Progenitor cell of endocrine pancreas (in vitro differentiated cells): ENCODE measurements at regions not wholly inside any gene's neighbourhood (a gene's known extent, or its start where the extent isn't known, plus 50 kb on each side); places are given as distances from the start of the nearest gene placed in this dataset.

Experiments used
- DNase-seq: peaks from one replicate; pipeline ENCODE4 v3.0.0; 2021; ENCODE audit warnings: low spot score; ENCODE audit not compliant: unreplicated experiment
- H3K27ac Mint-ChIP-seq: 2 replicates; pipeline ENCODE4 v1.8.0; 2021; ENCODE audit warnings: mild to moderate bottlenecking, moderate library complexity, mixed read lengths
- H3K27me3 Mint-ChIP-seq: 2 replicates; pipeline ENCODE4 v1.8.0; 2021; ENCODE audit warnings: mixed read lengths
- H3K36me3 Mint-ChIP-seq: 2 replicates; pipeline ENCODE4 v1.8.0; 2022; ENCODE audit warnings: mixed read lengths; ENCODE audit not compliant: insufficient read depth
- H3K4me1 Mint-ChIP-seq: 2 replicates; pipeline ENCODE4 v1.8.0; 2021; ENCODE audit warnings: low read depth, mixed read lengths
- H3K4me3 Mint-ChIP-seq: 2 replicates; pipeline ENCODE4 v1.8.0; 2021; ENCODE audit warnings: low read depth, mild to moderate bottlenecking, moderate library complexity, mixed read lengths
- H3K9me3 Mint-ChIP-seq: 2 replicates; pipeline ENCODE4 v1.8.0; 2021; ENCODE audit warnings: low read depth, mixed read lengths
- TF ChIP-seq, protein P1 (sequence below): fragments of 200-600 bp; sonication (generic); IDR thresholded peaks from one replicate; pipeline ENCODE4 v1.5.0; 2021; ENCODE audit warnings: antibody characterized with exemption, mild to moderate bottlenecking; ENCODE audit not compliant: unreplicated experiment

- H3K27ac Mint-ChIP-seq = peak overlapping the region; percentile 67
Measured at GRCh38 chr10:36362257-36362656, 720.2 kb upstream of the FZD8 start.

GRCh38 chr10:36358736-36359135 is 716.6 kb upstream of the FZD8 start:
- TF ChIP-seq, protein P1, sequence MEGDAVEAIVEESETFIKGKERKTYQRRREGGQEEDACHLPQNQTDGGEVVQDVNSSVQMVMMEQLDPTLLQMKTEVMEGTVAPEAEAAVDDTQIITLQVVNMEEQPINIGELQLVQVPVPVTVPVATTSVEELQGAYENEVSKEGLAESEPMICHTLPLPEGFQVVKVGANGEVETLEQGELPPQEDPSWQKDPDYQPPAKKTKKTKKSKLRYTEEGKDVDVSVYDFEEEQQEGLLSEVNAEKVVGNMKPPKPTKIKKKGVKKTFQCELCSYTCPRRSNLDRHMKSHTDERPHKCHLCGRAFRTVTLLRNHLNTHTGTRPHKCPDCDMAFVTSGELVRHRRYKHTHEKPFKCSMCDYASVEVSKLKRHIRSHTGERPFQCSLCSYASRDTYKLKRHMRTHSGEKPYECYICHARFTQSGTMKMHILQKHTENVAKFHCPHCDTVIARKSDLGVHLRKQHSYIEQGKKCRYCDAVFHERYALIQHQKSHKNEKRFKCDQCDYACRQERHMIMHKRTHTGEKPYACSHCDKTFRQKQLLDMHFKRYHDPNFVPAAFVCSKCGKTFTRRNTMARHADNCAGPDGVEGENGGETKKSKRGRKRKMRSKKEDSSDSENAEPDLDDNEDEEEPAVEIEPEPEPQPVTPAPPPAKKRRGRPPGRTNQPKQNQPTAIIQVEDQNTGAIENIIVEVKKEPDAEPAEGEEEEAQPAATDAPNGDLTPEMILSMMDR = no peak
- no peak overlapping the region for H3K4me3 Mint-ChIP-seq
- H3K36me3 Mint-ChIP-seq = no peaks in the 10 kb centered on the region

More at GRCh38 chr10:36362257-36362656, 720.2 kb upstream of the FZD8 start:
- no peaks in the 10 kb centered on the region for H3K36me3 Mint-ChIP-seq
- H3K9me3 Mint-ChIP-seq = no peaks in the 10 kb centered on the region
- H3K27me3 Mint-ChIP-seq = no peaks in the 10 kb centered on the region
- DNase-seq = no peak
- H3K4me1 Mint-ChIP-seq = peaks cover 2% of the 10 kb centered on the region
- TF ChIP-seq, protein P1 = no peak
- no peak overlapping the region for H3K4me3 Mint-ChIP-seq

DNA sequence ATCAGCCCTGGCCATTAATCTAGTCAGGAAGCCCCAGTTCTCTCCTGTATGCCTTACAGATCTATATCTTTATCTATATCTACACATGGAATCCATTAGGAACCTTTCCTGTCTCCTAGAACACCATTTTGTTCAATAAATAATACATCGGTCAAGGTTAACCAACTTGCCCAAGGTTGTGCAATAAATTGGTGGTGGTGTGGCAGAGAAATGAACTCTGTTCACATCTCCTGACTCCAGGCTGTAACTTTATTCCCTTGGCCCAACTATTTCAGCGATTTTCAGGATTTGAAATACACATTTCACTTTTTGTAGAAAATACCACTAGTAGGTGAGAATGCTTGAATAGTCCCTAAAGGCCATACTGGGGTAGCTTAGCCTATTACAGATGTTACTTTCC is 712.5 kb upstream of the FZD8 start:
- no peak overlapping the region for H3K4me3 Mint-ChIP-seq
- no peaks in the 10 kb centered on the region for H3K9me3 Mint-ChIP-seq
- DNase-seq = no peak
- H3K27ac Mint-ChIP-seq = no peak overlapping the region
- TF ChIP-seq, protein P1 = no peak
- no peaks in the 10 kb centered on the region for H3K27me3 Mint-ChIP-seq
- H3K4me1 Mint-ChIP-seq = no peaks in the 10 kb centered on the region
- no peaks in the 10 kb centered on the region for H3K36me3 Mint-ChIP-seq

More at GRCh38 chr10:36358736-36359135, 716.6 kb upstream of the FZD8 start:
- H3K27ac Mint-ChIP-seq = no peak overlapping the region
- no peak for DNase-seq
- H3K27me3 Mint-ChIP-seq = no peaks in the 10 kb centered on the region
- H3K4me1 Mint-ChIP-seq = peaks cover 2% of the 10 kb centered on the region
- H3K9me3 Mint-ChIP-seq = no peaks in the 10 kb centered on the region

DNA sequence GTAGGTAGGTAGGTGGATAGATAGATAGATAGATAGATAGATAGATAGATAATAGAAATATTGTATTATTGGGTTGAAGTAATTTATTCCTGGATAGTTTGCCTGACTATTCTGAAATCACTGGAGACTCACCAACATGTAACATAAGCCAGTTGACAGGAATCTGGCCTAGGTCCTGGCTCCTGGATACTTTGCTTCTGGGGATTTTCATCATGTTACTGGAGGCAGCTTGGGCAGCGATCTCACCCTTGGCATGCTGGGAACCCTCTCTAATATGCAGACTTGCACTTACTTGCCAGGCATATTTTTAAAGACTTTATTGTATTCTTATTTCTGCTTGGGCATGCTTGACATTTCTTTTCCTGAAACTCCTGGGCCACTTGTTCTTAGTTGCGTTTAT is 709.1 kb upstream of the FZD8 start:
- no peak for DNase-seq
- no peak overlapping the region for H3K27ac Mint-ChIP-seq
- H3K4me1 Mint-ChIP-seq = no peaks in the 10 kb centered on the region
- H3K36me3 Mint-ChIP-seq = no peaks in the 10 kb centered on the region
- H3K27me3 Mint-ChIP-seq = no peaks in the 10 kb centered on the region
- TF ChIP-seq, protein P1 = no peak
- H3K9me3 Mint-ChIP-seq = no peaks in the 10 kb centered on the region
- H3K4me3 Mint-ChIP-seq = no peak overlapping the region

DNA sequence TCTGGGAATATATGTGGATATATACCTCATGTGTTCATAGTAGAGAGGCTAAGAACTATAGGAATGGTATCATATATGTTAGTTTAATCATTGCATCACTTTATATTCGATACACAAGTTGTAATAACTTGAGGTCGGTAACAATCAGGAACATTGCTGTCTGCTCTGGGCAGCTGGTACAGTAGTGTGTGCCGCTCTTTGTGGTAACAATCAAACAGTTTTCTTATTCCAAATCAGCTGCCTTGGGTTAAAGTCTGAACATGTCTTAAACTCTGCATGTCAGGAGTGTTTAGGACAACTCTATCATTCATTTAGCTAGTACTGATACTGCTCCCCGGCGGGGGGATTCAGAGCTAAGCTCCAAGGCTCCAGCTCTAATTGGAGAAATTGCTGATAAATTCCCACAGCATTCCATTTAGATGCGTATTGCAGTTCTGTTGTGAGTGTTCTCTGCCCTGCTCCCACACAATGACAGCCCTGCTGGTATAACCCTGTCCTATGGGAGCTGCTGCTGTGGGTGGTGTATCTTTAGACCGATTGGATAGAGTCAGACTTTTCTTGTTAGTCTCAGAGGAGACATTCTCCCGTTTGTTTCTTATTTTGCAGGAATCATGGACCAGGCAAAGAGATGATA is 707.5 kb upstream of the FZD8 start:
- no peak for DNase-seq
- TF ChIP-seq, protein P1 = no peak
- Mint-ChIP-seq H3K27ac (no peak overlapping the region), H3K4me1 (no peaks in the 10 kb centered on the region), H3K4me3 (no peak overlapping the region), H3K36me3 (no peaks in the 10 kb centered on the region), H3K9me3 (no peaks in the 10 kb centered on the region), H3K27me3 (no peaks in the 10 kb centered on the region)
